ENCODE measurements at regions not wholly inside any gene's neighbourhood (a gene's known extent, or its start where the extent isn't known, plus 50 kb on each side); places are given as distances from the start of the nearest gene placed in this dataset.
"Not testable (repeated sequence)": the region's sequence is repeated elsewhere in the genome, so short reads cannot be mapped to it uniquely, and the experiment has no call there.

DNA sequence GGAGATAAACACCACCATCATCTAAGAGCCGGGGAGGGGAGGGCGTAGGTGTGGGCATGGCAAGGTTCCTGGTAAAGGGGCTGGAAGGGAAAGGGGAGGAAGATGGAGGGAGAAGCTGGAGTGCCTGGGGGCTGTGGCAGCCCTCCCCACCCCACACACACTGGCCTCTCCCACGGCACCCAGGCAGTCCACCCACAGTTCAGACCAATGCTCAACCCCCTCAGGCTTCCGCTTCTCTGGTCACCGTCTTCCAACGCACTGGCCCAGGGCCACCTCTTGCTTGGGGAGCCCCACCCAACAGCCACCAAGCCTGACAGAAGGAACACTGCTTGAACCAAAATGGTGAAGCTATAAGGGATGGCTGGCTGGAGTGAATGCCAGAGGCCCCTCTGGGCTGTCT lies 160.3 kb downstream of the GOLGA6L4 start:
- not testable (repeated sequence) for H3K27ac ChIP-seq (ENCODE audit: low read length); DNase-seq; H3K4me1 ChIP-seq (ENCODE audit: control insufficient read depth, insufficient read depth, low read length); H3K36me3 ChIP-seq (ENCODE audit: control insufficient read depth, insufficient read depth, low read length); H3K27me3 ChIP-seq (ENCODE audit: control insufficient read depth, insufficient read depth, low read length); H3K9me3 ChIP-seq (ENCODE audit: control insufficient read depth, low read depth, low read length); H3K4me3 ChIP-seq (ENCODE audit: low read length)
- WGBS (ENCODE audit: insufficient coverage, low lambda C conversion rate), result no CpG with 5 or more reads among the region's 6 CpGs

DNA sequence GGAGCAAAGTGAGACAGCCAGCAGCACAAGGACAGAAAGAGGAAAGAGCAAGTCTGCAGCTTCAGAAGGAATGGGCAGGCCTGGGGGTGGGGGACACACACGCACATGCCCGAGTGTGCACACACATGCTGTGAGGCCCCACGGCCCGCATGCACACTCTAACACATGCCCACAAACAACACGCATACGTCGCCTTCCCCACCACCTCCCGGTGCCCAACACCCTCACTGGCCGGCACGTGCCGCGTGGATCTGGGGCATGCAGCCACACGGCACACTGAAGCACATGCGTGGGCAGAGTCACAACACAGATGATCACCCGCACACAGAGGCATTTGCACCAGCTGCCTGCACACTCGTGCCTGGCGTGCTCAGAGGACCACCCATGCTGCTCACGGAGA lies 161.5 kb downstream of the GOLGA6L4 start:
- not testable (repeated sequence) for H3K36me3 ChIP-seq (ENCODE audit: control insufficient read depth, insufficient read depth, low read length); H3K27ac ChIP-seq (ENCODE audit: low read length); H3K4me3 ChIP-seq (ENCODE audit: low read length); H3K27me3 ChIP-seq (ENCODE audit: control insufficient read depth, insufficient read depth, low read length); H3K9me3 ChIP-seq (ENCODE audit: control insufficient read depth, low read depth, low read length); DNase-seq; H3K4me1 ChIP-seq (ENCODE audit: control insufficient read depth, insufficient read depth, low read length)
- WGBS (ENCODE audit: insufficient coverage, low lambda C conversion rate), result no CpG with 5 or more reads among the region's 18 CpGs

DNA sequence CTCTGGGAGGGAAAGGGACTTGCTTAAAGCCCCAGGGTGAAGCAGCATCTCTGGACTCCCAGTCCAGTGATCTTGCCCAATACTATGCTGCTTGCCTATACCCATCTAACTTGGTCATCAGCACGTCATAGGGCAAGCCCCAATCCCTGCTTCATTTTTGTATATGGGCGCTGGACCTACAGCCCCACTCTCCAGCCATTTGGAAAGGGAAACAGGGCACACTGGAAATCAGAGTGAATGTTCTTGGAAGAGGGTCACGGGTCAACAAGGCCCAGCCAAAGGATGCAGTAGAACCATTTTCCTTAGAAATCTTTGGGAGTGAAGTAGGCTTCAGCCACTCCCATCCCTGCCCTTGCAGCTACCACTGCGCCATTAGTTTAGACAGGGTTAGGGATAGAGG lies 162.5 kb downstream of the GOLGA6L4 start:
- not testable (repeated sequence) for H3K27me3 ChIP-seq (ENCODE audit: control insufficient read depth, insufficient read depth, low read length); H3K27ac ChIP-seq (ENCODE audit: low read length); H3K9me3 ChIP-seq (ENCODE audit: control insufficient read depth, low read depth, low read length); H3K4me1 ChIP-seq (ENCODE audit: control insufficient read depth, insufficient read depth, low read length); H3K36me3 ChIP-seq (ENCODE audit: control insufficient read depth, insufficient read depth, low read length); H3K4me3 ChIP-seq (ENCODE audit: low read length); DNase-seq
- no CpG with 5 or more reads among the region's 4 CpGs for WGBS (ENCODE audit: insufficient coverage, low lambda C conversion rate)

DNA sequence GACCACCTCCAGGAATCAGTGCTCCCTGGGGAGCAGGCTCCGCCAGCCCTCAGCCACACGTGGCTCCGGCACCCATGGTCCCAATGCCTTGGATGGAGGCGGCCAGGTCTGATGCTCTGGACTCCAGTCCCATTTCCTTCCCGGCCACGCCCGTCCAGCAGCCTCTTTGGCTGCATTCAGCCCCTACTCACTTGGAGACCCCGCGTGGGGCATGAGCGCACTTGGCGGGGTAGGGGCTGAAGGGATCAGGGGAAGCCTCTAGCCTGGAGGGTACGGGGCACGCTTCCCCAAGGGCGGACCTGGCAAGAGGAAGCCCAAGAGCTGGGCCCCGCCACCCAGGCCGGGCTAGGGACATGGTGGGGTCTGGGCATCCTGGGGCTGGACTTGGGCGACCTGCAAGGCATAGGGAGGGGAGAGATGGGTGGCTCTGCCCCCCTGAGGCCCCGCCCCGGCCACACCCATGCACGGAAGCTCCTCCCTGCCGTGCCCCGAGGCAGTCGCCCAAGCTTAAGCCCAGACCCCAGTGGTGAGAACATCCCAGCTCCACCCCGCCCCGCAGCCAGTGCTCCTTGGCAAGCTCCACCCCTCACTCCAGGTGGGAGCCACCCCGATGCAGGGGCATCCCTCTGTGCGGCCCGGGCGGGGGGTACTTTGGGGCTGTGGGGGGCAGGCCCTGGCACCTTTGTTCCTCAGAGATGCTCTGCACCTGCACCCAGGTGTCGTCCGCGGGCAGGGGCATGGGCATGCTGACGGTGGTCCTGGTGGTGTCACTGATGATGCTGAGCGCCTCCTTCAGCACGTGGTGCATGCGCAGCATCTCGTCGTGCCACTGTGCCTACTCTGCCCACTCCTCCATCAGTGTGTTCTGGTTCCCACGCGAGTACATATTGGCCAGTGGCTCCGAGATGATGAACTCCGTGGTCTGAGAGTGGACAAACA lies 163.5 kb downstream of the GOLGA6L4 start:
- H3K36me3 ChIP-seq (ENCODE audit: control insufficient read depth, insufficient read depth, low read length), result no peaks in the 10 kb centered on the region
- no peaks in the 10 kb centered on the region for H3K9me3 ChIP-seq (ENCODE audit: control insufficient read depth, low read depth, low read length)
- no peaks in the 10 kb centered on the region for H3K4me1 ChIP-seq (ENCODE audit: control insufficient read depth, insufficient read depth, low read length)
- H3K4me3 ChIP-seq (ENCODE audit: low read length), result no peak overlapping the region
- H3K27ac ChIP-seq (ENCODE audit: low read length), result no peak overlapping the region
- no peak for DNase-seq
- WGBS (ENCODE audit: insufficient coverage, low lambda C conversion rate), result no CpG with 5 or more reads among the region's 42 CpGs
- H3K27me3 ChIP-seq (ENCODE audit: control insufficient read depth, insufficient read depth, low read length), result no peaks in the 10 kb centered on the region

DNA sequence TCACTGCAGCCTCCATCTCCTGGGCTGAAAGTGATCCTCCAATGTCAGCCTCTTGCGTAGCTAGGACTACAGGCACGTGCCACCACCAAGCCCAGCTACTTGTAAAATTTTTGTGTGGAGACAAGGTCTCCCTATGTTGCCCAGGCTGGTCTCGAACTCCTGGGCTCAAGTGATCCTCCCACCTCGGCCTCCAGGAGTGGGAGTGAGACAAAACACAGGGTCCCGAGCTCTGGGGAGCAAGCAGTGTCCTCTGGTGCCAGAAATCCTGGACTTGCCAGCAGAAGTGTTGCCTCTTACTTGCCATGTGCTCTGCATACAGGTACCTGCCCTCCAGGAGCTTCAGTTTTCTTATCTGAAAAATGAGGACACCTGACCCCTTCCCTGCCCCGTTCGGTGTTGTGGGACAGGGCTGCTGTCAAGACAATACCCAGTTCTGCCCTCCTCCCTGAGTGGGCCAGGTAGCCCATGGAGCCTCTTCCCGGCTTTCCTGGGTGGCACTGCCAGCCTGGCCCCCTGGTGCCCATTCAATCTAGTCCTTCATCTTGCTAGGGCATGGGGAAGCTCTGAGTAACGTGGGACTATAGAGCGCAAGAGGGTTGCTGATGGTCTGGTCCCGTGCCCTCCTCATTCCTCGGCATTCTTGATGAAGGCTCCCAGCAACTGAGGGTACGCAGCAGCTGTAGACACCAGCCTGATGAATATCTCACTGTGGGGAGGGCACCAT lies 164.6 kb downstream of the GOLGA6L4 start:
- Histone ChIP-seq H3K4me1 (ENCODE audit: control insufficient read depth, insufficient read depth, low read length) (no peaks in the 10 kb centered on the region), H3K27ac (ENCODE audit: low read length) (no peak overlapping the region), H3K4me3 (ENCODE audit: low read length) (no peak overlapping the region), H3K27me3 (ENCODE audit: control insufficient read depth, insufficient read depth, low read length) (no peaks in the 10 kb centered on the region), H3K9me3 (ENCODE audit: control insufficient read depth, low read depth, low read length) (no peaks in the 10 kb centered on the region), H3K36me3 (ENCODE audit: control insufficient read depth, insufficient read depth, low read length) (no peaks in the 10 kb centered on the region)
- DNase-seq, result no peak
- WGBS (ENCODE audit: insufficient coverage, low lambda C conversion rate), result no CpG with 5 or more reads among the region's 13 CpGs

DNA sequence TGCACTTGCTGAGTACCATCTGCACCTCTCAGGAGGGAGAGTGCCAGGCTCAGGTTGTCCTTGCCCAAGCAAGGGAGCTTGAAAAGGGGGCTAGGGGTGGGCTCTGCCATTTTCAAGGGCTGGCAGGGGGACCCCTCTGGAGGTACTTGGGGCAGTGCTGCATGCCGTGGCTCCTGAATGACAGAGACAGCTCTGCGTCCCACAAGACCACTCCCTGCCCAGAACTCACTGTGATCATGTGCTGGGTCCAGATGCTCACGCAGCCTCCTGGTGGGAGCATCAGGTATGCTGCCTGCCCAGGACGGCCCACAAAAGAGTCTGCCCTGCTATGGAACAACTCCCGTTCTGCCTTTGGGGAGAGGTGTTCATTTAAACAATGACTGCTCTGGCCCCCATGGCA lies 165.2 kb downstream of the GOLGA6L4 start:
- no peak overlapping the region for H3K27ac ChIP-seq (ENCODE audit: low read length)
- H3K27me3 ChIP-seq (ENCODE audit: control insufficient read depth, insufficient read depth, low read length), result no peaks in the 10 kb centered on the region
- H3K9me3 ChIP-seq (ENCODE audit: control insufficient read depth, low read depth, low read length), result no peaks in the 10 kb centered on the region
- whole genome bisulfite sequencing (ENCODE audit: insufficient coverage, low lambda C conversion rate), result no CpG with 5 or more reads among the region's 5 CpGs
- DNase-seq, result no peak
- no peaks in the 10 kb centered on the region for H3K4me1 ChIP-seq (ENCODE audit: control insufficient read depth, insufficient read depth, low read length)
- no peaks in the 10 kb centered on the region for H3K36me3 ChIP-seq (ENCODE audit: control insufficient read depth, insufficient read depth, low read length)
- H3K4me3 ChIP-seq (ENCODE audit: low read length), result no peak overlapping the region

DNA sequence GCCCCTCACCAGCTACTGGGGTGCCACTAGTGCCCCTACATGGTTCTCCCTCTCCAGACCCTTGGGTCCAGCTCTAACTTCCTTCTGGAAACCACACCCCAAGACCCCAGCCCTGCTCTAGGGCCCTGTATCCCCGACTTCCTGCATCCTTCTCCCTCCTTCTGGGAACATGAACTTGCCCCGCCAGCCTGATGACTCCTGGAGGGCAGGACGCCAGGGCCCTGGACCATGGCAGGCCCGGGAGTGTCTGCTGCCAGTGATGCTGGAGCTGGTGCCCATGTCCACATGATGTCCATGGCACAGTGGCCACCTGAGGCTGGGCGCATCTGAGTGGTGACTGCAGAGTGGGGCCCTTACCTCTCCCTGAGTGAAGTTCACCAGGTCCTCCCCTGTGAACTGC lies 165.9 kb downstream of the GOLGA6L4 start:
- not testable (repeated sequence) for DNase-seq; H3K27me3 ChIP-seq (ENCODE audit: control insufficient read depth, insufficient read depth, low read length); H3K4me3 ChIP-seq (ENCODE audit: low read length); H3K9me3 ChIP-seq (ENCODE audit: control insufficient read depth, low read depth, low read length); H3K27ac ChIP-seq (ENCODE audit: low read length); H3K36me3 ChIP-seq (ENCODE audit: control insufficient read depth, insufficient read depth, low read length); H3K4me1 ChIP-seq (ENCODE audit: control insufficient read depth, insufficient read depth, low read length)
- no CpG with 5 or more reads among the region's 5 CpGs for WGBS (ENCODE audit: insufficient coverage, low lambda C conversion rate)

DNA sequence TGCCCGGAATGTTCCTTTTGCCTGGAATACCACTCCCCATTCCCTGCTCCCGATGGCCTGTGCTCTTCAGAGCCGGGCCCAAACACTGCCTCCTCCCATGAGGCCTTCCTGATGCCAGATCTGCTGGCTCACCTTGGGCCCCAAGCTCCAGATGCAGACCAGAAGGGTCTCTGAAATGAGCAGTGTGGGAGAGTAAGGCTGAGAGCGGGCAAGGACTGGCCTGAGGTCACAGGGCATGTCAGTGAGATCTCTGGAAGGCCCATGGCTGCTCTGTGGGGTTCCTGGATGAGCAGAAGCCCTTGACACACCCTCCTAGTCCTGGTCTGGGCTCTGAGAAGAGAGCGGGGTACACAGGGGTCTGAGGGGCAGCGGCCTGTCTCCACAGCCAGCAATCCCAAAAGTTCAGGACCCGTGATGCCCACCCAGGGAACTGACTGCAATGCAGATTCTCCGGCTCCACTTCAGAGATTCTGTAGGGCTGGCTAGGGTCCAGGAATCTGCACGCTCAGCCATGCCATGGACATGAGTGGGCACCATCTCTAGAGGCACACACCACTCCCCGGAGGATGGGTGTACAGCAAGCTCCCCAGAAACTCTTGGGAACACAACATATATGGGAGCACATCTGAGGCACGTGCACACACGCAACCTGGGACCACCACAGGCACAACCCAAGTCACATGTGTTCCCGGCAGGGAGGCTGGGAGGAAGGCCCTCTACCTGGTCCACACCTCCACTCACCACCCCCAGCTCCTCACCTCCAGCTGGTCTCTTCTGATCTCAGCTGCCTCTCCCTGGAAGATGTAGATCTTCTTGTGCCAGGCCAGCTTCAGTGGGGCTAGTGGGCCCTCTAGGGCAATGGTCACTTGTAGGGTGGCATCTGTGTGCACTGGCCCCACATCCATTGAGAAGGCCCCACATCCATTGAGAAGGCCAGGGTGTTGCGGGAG lies 166.6 kb downstream of the GOLGA6L4 start:
- DNase-seq; H3K27me3 ChIP-seq (ENCODE audit: control insufficient read depth, insufficient read depth, low read length); H3K4me1 ChIP-seq (ENCODE audit: control insufficient read depth, insufficient read depth, low read length); H3K4me3 ChIP-seq (ENCODE audit: low read length); H3K9me3 ChIP-seq (ENCODE audit: control insufficient read depth, low read depth, low read length); H3K27ac ChIP-seq (ENCODE audit: low read length); H3K36me3 ChIP-seq (ENCODE audit: control insufficient read depth, insufficient read depth, low read length): not testable (repeated sequence)
- no CpG with 5 or more reads among the region's 14 CpGs for WGBS (ENCODE audit: insufficient coverage, low lambda C conversion rate)

DNA sequence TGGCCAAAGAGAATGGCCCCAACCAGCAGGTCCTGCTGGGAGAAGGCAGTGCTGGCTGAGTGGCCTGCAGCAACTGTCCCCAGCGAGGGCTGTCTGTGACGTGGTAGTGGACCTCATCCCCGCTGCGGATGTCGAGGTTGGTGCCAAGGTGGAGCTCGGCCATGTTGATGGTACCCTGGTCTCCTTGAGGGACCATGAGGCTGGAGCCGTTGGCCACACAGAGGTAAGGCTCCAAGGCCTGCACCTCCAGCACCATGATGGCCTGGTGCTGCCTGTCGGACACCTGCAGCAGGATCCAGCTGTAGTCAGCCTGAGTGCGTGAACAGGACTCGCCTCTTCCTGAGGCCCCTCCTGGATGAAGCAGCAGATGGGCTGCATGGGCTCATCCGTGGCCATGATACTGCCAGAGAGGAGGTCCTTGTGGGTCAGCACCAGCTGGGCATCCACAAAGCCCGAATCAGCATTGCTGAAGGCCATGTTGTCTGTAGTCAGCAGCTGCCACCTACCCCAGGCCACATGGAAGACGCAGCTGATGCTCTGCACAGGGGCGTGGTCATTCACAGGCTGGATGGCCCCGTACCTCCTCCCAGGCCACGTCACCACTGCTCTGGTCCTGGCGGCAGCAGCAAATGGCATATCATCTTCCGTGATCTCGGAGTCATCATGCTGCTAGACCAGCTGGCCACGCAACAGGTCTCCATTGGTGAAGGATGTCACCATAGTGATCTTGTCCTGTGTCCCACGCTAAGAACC lies 167.5 kb downstream of the GOLGA6L4 start:
- no peaks in the 10 kb centered on the region for H3K27me3 ChIP-seq (ENCODE audit: control insufficient read depth, insufficient read depth, low read length)
- DNase-seq, result no peak
- H3K4me3 ChIP-seq (ENCODE audit: low read length), result no peak overlapping the region
- H3K9me3 ChIP-seq (ENCODE audit: control insufficient read depth, low read depth, low read length), result no peaks in the 10 kb centered on the region
- no peak overlapping the region for H3K27ac ChIP-seq (ENCODE audit: low read length)
- H3K4me1 ChIP-seq (ENCODE audit: control insufficient read depth, insufficient read depth, low read length), result no peaks in the 10 kb centered on the region
- no peaks in the 10 kb centered on the region for H3K36me3 ChIP-seq (ENCODE audit: control insufficient read depth, insufficient read depth, low read length)
- no CpG with 5 or more reads among the region's 21 CpGs for WGBS (ENCODE audit: insufficient coverage, low lambda C conversion rate)

Data from large intestine (tissue), 3 donors.